GM18870 (cell line): ENCODE measurements at regions not wholly inside any gene's neighbourhood (a gene's known extent, or its start where the extent isn't known, plus 50 kb on each side); places are given as distances from the start of the nearest gene placed in this dataset.

Experiments
- ATAC-seq: cut with Tn5 transposase; IDR thresholded peaks from one replicate; pipeline ENCODE4 v1.9.1; 2021; ENCODE audit warnings: moderate library complexity; ENCODE audit not compliant: unreplicated experiment

- ATAC-seq, result no peak
These were observed 147.5 kb upstream of the PITX2 start for GRCh38 chr4:110770353-110770752.

- peak; percentile 37 for ATAC-seq
These were observed 155.6 kb upstream of the PITX2 start for GRCh38 chr4:110778521-110778920.

GRCh38 chr4:110780538-110780937 is 157.7 kb upstream of the PITX2 start:
- no peak for ATAC-seq

GRCh38 chr4:110781944-110782343 is 159.1 kb upstream of the PITX2 start:
- ATAC-seq, result no peak

- no peak for ATAC-seq
These were observed 164.2 kb upstream of the PITX2 start for GRCh38 chr4:110787109-110787508.

GRCh38 chr4:110787707-110788106 is 164.8 kb upstream of the PITX2 start:
- ATAC-seq, result no peak

- ATAC-seq, result no peak
These were observed 165.4 kb upstream of the PITX2 start for GRCh38 chr4:110788302-110788701.

- ATAC-seq, result no peak
These were observed 169.2 kb upstream of the PITX2 start for GRCh38 chr4:110792036-110792435.

GRCh38 chr4:110793381-110793801 is 170.5 kb upstream of the PITX2 start:
- no peak for ATAC-seq

GRCh38 chr4:110793890-110794554 is 171.1 kb upstream of the PITX2 start:
- no peak for ATAC-seq

GRCh38 chr4:110795971-110796370 is 173.1 kb upstream of the PITX2 start:
- ATAC-seq, result no peak

- no peak for ATAC-seq
These were observed 174.6 kb upstream of the PITX2 start for GRCh38 chr4:110797486-110797885.

- no peak for ATAC-seq
These were observed 175.8 kb upstream of the PITX2 start for GRCh38 chr4:110798687-110799086.

- ATAC-seq, result no peak
These were observed 176.3 kb upstream of the PITX2 start for GRCh38 chr4:110799211-110799610.

GRCh38 chr4:110801591-110801990 is 178.7 kb upstream of the PITX2 start:
- ATAC-seq, result no peak

- ATAC-seq, result peak; percentile 93
These were observed 185.5 kb upstream of the PITX2 start for GRCh38 chr4:110808351-110808878.

- no peak for ATAC-seq
These were observed 193.1 kb upstream of the PITX2 start for GRCh38 chr4:110815950-110816349.

GRCh38 chr4:110816367-110816766 is 193.5 kb upstream of the PITX2 start:
- ATAC-seq, result no peak

- no peak for ATAC-seq
These were observed 198.3 kb upstream of the PITX2 start for GRCh38 chr4:110821186-110821585.

- no peak for ATAC-seq
These were observed 200.4 kb upstream of the PITX2 start for GRCh38 chr4:110823251-110823650.

- no peak for ATAC-seq
These were observed 201.5 kb upstream of the PITX2 start for GRCh38 chr4:110824344-110824743.

GRCh38 chr4:110826656-110827055 is 203.8 kb upstream of the PITX2 start:
- no peak for ATAC-seq

GRCh38 chr4:110830461-110830860 is 207.6 kb upstream of the PITX2 start:
- ATAC-seq, result no peak
